ENCODE measurements at regions not wholly inside any gene's neighbourhood (a gene's known extent, or its start where the extent isn't known, plus 50 kb on each side); places are given as distances from the start of the nearest gene placed in this dataset.

DNA sequence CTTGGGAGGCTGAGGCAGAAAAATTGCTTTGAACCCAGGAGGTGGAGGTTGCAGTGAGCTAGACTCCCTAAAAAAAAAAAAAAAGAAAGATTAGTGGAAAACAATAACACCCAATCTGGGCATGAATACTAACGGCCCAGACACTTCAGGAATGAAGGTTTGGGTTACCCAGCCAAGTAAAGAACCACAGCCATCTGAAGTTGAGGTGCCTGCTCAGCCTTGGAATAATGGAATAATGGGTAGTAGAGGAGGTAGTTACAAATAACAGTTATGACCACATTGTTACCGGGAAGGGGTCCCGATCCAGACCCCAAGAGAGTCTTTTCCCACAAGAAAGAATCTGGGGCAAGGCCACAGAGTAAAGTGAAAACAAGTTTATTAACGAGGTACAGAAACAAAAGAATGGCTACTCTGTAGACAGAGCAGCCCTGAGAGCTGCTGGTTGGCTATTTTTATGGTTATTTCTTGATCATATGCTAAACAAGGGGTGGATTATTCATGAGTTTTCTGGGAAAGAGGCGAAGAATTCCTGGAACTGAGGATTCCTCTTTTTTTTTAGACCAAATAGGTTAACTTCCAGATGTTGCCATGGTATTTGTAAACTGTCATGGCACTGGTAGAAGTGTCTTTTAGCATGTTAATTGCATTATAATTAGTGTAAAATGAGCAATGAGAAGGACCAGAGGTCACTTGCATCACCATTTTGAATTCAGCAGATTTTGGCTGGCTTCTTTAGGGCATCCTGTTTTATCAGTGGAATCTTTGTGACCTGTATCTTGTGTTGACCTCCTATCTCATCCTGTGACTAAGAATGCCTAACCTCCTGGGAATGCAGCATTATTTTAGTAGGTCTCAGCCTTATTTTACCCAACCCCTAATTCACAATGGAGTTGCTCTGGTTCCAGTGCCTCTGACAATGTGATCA is 96.2 kb upstream of the HAAO start:
- DNase-seq: no peak

- no peak for DNase-seq
These were observed 94.5 kb upstream of the HAAO start for GRCh38 chr2:42886921-42887320.

- no peak for DNase-seq
These were observed 90.4 kb upstream of the HAAO start for GRCh38 chr2:42882756-42883155.

DNA sequence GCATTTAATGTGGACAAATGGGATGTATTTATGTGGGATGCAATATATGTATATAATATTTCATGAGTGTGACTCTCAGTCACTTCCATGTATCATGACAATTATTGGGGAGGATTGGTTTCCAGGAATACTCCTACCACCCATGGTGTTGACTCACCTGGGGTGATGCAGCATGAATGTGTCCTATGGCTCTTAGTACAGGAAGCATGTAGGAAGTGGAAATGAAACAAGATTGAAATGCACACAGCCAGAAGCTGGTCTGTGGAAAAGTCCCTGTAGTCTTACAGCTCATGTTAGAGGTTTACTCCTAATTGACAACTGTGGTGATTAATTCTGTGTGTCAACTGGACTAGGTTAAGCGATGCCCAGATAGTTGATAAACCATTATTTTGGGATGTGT is 89.3 kb upstream of the HAAO start:
- no peak for DNase-seq

DNA sequence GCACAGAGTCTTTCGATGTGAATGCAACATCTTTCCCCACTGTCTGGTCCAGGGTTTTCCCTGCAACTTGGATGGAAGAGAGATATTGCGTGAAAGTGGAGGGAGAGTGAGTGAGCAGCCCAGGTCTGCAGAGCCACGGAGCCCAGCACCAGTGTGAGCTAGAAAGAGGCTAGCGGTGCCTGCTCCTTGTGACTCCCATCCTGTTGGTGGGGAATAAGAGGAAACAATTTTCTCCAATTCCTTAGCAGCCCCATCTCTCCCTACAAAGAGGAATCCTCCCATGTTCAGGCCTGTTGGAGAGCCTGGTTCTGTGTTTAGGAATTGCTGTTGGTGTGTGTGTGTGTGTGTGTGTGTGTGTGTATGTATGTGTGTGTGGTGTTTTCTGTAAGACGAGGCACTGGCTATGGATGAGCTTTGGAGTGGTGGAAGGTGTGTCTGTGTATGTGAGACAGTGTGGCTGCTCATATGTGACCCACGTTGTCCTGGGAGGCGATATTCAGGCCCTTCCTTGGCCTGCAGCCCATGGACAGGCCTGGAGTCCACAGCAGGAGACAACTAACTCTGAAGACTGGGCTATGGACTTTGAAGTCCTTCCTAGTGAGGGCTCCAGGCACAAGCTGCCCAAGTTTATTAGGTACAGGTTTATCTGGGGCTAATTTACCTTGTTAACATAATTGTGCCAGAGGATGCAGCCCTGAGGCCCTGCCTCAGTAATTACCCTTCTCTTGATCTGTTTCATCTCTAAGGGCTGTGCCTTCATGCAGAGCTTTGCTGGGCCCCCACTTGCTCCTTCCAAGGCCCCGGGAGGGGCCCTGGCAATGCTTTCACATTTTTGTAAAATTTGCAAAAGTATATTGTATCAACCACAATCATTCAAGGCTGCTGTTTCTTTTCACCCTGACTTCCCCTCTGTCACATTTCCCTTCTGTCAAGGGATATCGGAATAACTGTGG is 88.6 kb upstream of the HAAO start:
- no peak for DNase-seq

- no peak for DNase-seq
These were observed 87.7 kb upstream of the HAAO start for GRCh38 chr2:42879913-42880737.

GRCh38 chr2:42879121-42879705 is 86.8 kb upstream of the HAAO start:
- no peak for DNase-seq

GRCh38 chr2:42878581-42878980 is 86.2 kb upstream of the HAAO start:
- no peak for DNase-seq

GRCh38 chr2:42877936-42878335 is 85.6 kb upstream of the HAAO start:
- DNase-seq: no peak

DNA sequence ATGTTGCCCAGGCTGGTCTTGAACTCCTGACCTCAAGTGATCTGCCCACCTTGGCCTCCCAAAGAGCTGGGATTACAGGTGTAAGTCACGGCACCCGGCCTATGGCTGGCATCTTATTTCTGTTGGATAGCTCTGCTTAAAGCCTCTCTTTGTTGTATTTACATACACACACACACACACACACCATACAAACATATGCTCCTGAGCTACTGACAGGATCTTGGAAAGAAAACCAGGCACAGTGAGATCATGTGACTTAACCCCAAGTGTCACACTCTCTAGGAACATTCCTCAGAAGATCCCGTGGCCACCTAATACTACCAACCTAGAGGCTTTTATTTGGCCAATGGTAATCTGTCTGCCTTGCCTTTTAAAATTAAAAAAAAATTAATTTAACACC is 85.1 kb upstream of the HAAO start:
- no peak for DNase-seq

DNA sequence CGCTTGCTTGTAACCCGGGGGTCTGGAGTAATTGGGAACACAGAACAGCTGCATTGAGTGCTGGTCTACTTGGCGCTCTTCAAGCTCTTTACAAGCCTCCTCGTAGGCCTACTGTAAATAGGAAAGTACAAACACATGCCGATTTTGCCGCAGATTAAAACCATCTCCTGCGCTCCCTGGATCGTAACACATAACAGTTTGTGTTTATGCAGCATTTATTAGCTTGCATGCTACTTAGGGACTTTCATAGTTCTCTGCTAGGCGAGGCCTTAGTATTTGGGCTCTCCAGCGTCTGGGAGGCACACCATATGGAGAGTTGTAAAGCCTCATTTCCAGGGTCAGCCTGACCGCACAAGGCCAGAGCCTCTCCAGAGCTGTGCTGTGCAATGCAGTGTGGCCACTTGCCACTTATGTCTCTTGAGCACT is 84.0 kb upstream of the HAAO start:
- DNase-seq: no peak

GRCh38 chr2:42875880-42876279 is 83.5 kb upstream of the HAAO start:
- no peak for DNase-seq

DNA sequence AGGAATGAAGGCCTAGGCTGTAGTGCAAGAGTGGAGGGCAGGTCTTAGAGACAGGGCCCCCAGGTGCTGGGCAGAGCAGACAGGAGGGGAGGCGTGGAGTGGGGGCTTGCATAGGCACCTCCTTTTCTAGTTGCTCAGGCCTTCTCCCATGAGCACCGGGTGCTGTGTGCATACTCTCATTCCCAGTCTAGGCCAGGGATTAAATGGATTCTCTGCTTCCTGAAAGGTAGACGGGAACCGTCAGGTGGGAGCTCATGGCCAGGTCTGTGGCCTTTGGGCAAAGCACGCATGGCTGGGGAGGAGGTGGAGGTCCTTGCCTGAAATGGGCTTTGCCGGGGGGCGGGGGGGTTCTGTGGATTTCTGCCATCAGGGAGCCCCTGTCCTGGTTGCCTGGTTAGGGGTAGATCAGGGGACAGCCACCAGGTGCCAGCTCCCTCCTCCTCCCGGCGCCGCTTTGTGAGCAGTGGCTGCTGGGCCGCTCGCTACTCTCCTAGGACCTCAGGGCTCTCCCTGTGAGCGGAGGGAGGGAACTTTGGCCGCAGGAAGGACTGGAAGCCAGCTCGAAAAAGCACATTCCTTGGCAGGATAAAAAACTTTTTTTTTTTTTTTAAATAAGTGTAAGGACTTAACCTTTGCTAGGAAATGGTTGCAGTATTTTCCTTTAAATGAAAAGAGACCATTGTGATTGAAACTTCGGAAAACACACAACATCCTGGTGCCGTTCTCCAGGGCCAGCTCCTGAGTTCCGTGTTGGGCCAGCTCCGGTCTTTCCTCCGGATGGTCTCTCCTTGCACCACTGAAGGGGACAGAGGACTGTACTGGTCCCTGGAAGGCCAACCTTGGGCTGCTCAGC is 82.8 kb upstream of the HAAO start:
- no peak for DNase-seq

GRCh38 chr2:42872721-42873120 is 80.3 kb upstream of the HAAO start:
- peak; percentile 46 to 49 for DNase-seq

- DNase-seq: no peak
These were observed 79.0 kb upstream of the HAAO start for GRCh38 chr2:42871372-42871771.

DNA sequence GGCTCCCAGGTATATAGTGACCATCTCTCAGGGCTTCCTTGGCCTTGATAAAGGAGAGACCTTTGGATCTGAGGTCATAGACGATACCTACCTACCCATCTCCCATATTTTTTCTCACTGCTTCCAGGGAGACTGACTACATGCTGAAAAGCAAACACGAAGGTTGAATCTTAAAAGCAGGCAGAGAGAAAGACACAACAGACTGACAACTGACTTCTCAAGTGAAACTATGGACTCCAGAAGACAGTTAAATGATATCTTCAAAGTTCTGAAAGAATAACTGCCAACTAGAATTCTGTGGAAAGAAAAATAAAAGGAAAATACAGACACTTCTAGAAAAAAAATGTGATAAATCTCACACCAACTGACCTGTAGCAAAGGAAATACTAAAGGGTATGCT is 76.5 kb upstream of the HAAO start:
- DNase-seq: no peak

DNA sequence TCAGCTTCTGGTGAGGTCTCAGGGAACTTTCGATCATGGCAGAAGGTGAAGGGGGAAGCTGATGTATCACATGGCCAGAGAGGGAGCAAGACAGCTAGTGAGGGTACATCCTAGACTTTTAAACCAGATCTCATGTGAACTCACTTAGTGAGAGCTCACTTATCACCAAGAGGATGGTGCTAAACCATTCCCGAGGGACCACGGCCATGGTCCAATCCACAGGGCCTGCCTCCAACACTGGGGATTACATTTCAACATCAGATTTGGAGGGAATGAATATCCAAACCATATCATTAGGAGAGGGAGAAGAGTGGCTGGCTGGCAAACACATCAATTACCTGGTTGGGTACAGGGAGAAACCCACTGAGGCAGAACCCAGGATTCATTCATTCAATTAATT is 75.7 kb upstream of the HAAO start:
- DNase-seq: no peak

- no peak for DNase-seq
These were observed 75.0 kb upstream of the HAAO start for GRCh38 chr2:42867093-42868065.

GRCh38 chr2:42865884-42866881 is 73.8 kb upstream of the HAAO start:
- DNase-seq: no peak
